Medulla oblongata (tissue), 1 donor: ENCODE measurements at regions not wholly inside any gene's neighbourhood (a gene's known extent, or its start where the extent isn't known, plus 50 kb on each side); places are given as distances from the start of the nearest gene placed in this dataset.
"Not testable (repeated sequence)": the region's sequence is repeated elsewhere in the genome, so short reads cannot be mapped to it uniquely, and the experiment has no call there.

Experiments
- DNase-seq: peaks from one replicate; pipeline ENCODE4 v3.0.0-alpha.2; 2015; ENCODE audit errors: extremely low spot score

DNA sequence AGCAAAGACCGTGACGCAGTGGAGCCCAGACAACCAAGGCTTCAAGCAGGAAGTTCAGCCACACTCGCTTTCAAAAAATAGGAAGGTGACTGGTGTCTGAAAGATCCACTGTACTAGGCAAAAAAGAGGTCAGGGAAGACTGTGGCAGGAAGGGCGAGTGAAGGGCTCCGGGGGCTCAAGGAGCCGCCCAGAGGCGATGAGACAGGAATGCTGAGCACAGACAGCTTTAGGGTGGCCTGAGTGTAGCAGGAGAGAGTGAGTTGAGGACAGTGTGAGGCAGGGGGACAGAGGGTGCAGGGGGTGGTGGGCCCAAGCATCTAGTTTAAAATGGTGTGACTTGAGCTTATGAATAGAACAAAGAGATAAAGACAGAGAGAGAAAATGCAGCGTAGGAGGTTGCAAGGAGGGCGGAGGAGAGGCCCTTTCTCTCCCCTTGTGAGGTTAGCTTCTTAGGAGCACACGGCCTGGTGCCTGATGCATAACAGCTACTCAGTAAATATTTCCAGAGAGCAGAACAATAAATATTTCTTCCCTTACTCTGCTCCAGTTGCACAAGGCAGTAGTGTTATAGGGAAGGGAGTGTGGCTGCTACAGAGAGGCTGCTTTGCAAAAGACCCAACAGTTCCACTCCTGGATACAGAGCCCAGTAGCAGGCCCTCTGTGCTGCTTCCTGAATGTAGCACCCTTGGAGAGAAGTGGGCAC, 789.7 kb upstream of the RAB6C start:
- DNase-seq, result peak; percentile 10

DNA sequence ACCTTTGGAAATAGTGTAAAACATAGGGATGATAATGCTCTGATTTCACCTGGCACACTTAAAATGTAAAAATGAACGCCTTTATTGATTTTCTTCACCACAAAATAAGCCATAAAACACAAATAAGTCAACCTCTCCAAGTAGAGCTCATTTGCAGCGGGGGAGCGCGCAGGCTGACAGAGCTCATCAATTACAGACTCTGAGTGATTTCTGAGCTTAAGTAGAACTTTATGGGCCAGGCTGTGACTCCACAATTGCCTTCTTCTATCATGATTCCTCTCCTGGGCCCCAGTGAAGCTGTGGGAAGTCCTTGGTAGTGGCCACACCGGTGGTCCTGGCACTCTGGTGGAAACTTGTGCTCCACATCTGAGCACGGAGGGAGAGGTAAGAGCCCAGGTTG, 789.0 kb upstream of the RAB6C start:
- DNase-seq, result no peak

DNA sequence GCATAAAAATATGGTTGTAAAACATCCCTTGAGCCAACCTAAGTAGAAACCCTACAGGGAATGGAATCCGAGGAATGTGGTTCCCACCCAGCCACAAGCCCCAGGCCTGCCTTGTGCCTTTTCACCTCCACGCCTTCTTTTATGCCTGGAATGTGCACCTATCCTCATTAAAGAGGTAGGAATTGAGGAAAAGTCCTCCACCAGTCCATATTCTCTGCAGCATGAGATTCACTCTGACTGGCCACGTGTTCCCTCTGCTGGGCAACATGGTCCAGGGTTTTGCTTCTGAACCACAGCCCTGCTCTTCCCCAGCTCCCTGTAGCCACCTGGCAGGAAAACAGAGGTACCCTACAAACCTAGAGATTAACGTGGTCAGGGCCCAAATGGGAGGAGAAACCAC, 787.9 kb upstream of the RAB6C start:
- DNase-seq, result no peak

DNA sequence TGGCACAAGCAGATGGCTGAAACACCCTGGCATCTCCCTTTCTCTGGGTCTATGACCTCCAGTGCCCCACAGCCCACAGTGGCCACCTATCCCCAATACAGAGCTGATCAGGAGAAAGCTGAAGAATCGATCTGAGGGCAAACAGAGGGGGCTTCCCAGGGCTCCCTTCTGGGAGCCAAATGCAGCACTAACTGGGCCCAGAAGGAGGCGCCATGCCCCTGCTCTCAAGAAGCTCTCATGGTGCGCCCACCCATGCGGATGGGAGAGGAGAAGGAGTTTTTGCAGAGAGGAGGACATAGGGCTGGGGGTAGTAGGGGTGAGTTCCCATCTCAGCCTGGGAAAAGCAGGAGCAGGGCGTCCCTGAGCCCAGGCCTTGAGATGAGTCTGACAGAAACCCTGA, 787.3 kb upstream of the RAB6C start:
- no peak for DNase-seq

DNA sequence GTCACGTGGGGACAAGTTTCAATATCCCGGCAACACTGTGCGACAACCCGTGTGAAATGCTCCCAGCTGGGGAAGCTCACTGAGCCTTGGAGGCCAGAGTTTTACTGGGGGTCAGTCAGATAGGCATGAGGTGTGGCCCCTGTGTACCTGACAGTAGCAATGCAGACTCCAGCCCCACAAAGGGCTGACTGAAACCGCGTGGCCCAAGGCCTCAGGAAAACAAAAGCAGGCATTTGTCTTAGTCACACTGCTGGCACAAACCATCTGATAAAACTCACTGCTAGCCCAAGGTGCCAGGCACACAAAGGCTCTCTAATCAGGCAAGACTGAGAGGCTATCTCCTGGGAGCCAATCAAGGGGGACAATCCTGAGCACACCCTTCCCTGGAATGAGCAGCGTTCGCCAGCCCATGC, 786.6 kb upstream of the RAB6C start:
- no peak for DNase-seq

DNA sequence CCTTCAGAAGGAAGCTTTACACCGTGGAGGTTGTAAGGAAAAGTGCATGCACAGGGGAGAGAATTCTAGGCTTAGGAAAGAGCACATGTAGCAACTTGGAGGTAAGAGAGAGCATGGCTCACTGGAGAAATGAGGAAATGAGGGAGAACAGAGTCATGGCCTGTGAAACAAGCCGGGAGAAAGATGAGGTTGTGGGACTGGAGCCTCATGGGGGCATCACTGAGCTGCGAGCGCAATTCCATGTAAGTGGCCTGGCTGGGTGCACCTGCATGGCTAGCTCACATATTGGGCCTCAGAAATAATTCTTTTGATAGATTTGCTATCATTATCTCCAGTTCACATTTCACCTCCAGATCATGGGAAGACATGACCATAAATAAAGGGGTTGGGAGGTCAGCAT, 785.5 kb upstream of the RAB6C start:
- DNase-seq, result peak; percentile 5

DNA sequence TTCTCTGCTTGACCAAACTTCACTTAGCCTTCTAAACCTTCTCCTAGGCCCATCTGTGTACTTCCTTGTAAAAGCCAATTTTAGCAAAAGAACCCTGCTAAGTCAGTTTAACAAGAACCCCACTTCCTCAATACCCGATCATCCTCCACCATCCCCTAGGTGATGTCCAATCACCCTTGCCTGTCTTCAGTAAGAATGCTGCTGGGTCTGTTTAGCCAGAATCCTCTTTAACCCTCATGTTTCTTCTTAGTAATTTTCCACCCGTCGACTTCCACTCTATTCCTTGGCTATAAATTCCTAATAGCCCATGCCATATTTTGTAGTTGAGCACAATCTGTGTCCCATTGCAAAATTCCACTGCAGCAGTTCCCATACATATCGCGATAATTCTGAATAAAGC, 780.0 kb upstream of the RAB6C start:
- DNase-seq, result peak; percentile 8

DNA sequence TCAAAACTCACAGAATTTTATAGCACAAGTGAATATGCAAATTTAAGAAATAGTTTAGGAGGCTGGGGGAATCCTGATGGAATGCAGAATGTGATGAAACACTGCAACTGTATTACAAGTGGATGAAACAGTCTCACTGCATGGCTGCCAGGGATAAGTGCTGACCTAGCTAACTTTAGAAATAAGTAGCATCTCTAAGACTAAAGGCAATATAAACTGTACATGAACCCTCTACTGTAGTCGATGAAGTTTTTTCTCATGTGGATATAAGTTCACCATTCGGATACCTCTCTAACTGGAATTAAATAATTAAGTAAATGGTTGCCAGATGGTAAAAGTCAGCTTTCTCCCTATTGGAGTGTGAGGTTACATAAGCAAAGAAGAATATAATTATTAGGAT, 777.8 kb upstream of the RAB6C start:
- no peak for DNase-seq

DNA sequence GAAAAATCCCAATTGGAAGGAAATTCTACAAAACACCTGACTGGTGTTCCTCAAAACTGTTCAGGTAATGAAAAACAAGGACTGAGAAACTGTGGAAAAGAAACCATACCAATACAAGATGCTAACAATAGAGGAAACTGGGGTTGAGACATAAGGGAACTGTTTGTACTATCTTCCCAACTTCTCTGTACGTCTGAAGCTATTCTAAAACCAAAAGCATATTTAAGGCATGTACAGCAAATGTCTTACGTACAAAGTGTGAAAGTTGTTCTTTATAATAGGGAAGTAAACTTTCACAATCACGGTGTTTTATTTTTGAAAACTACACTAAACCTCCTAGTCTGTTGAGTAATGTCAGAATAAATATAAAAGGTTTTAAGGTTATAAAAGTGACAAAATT, 776.1 kb upstream of the RAB6C start:
- peak; percentile 78 for DNase-seq

DNA sequence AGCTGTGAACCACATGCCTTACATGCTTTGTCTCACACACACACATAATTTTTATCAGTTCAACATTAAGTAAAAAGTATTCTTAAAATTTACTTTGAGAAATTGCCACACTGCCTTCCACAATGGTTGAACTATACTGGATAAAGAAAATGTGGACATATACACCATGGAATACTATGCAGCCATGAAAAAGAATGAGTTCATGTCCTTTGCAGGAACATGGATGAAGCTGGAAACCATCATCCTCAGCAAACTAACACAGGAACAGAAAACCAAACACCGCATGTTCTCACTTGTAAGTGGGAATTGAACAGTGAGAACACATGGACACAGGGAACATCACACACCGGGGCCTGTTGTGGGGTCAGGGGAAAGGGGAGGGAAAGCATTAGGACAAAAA, 774.9 kb upstream of the RAB6C start:
- DNase-seq, result not testable (repeated sequence)

DNA sequence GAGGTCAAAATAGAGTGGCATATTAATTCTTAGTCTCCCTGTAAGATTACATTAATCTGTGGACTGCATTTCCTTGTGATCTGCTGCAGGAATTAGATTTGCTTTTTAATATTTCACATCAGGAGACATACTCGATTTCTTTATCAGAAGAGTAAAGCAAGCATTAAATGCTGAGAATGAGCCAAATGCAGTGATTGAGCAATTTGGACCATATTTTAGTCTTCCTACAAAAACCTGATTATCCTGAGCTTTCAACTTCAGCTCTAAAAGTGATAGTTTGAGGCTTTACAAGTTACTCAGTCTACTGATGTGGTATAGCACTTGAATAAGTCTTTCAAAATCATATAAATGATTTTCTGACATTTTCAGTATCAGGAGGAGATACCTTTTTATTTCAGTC, 774.3 kb upstream of the RAB6C start:
- no peak for DNase-seq

DNA sequence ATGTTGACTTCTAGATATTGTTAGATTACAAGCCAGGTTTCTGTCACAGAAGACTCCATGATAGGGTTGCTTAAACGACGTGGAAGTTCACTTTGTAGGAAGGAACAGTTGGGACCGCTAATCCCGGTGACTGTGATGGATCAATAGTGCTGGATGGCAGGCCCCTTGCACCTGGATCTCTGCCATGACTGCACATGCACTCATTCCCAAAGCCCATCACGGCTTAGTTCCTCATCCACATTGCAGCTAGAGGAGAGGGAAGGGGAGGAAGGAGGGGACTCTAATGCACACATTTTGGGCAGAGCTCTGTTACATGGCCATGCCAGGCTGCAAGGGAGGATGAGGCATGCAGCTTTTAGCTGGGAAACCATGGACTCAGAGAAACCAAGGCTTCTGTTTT, 773.7 kb upstream of the RAB6C start:
- no peak for DNase-seq

DNA sequence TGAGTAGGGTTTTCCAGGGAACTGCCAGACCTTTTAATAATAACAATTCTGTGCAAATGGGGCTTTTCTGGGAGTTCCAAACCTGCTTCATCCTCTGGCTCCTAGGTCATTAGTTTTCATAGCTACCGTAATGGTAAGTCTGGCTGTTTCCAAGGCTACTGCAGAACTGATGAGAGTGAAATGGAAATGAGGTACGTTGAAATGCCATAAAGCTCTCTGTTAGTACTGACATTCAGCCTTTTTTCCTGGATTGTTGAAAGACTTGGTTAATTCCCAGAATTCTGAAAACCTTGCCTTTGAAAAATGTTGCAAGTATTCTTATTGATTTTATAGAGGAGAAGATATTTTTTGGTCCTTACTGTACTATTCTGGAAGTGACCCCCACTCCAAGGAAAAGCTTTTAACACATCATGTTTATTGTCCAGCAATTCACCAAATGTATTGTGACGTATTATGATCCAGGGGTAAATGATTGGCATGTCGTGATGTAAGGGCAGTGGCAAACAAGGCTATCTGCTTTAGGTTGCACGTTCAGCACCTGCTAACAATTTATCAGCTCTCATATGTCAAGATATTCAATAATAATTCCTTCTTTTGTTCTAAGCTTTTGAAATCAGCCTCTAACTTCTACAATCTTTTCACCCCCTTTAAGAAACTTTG, 767.0 kb upstream of the RAB6C start:
- no peak for DNase-seq

DNA sequence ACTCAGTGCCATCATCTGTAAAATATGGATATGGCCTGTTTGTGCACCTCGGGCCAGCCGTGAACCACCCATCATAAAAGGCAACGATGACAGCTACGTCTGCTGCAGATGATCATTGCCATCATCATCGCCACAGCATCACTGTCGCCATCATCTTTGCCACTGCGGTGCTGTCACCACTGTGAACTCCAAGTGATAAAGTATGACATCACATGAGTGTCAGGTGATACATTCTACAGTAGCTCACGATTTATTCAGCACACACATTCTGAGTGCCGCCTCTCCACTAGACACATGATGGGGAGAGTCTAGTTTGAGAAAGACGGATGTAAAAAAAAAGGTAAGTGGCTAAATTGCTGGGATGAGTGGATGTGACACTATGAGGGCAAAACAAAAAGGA, 755.4 kb upstream of the RAB6C start:
- DNase-seq, result no peak

DNA sequence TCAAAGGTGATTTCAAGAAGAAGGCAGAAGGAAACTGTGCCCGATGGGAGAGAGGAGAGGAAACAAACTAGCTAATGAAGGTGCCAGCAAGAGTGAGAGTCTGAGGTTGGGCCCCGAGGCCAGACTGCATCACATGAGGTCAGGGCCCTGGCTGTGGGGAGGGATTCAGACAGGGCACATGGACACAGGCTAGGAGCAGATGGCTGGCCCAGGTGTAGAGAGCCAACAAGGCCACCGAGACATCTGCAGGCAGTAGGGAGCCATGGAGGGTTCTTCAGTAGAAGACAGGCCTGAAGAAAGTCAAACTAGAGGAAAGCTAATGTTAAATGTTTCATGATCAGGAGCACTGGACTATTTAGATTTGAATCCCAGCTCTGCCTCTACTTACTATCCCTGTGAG, 755.0 kb upstream of the RAB6C start:
- no peak for DNase-seq

DNA sequence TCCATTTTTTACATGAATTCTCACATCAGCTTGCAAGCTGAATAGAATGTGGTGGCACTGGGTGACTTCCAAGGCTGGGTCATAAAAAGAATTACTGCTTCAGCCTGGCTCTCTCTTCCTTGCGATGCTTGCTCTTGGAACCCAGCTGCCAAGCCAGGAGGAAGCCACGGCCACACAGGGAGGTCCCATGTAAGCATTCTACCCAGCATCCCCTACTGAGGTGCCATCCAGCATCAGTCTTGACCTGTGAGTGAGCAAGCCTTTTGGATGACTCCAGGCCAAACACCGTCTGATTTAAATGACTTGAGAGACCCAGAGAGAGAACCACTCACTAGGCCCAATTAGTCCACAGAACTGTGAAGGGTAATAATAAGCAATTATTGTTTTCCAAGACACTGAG, 750.3 kb upstream of the RAB6C start:
- DNase-seq, result no peak

DNA sequence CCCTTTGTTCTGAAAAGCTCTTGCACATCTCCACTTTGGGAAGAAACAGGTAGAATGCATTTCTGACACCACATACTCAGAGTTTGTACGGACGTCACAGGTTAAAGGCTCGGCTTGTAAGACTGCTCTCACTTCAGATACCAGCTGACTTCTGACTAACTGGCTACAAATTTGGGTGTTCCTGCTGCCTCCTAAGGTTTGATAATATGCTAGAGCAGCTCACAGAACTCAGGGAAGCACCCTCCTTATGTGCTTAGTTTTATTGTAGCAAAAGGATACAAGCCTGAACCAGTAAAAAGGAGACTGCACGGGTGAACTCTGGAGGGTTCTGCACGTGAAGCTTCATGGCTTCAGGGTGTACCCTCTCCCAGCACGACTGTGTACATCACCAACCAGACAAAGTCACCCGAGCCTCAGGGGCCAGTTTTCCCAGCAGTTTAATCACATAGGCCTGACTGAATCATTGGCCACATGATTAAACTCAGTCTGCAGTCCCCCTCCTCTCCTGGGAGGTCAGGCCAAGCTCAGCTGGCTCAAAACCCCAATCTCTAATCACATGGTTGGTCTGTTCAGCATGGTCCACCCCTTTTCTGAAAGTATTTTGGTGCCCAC, 749.5 kb upstream of the RAB6C start:
- no peak for DNase-seq

DNA sequence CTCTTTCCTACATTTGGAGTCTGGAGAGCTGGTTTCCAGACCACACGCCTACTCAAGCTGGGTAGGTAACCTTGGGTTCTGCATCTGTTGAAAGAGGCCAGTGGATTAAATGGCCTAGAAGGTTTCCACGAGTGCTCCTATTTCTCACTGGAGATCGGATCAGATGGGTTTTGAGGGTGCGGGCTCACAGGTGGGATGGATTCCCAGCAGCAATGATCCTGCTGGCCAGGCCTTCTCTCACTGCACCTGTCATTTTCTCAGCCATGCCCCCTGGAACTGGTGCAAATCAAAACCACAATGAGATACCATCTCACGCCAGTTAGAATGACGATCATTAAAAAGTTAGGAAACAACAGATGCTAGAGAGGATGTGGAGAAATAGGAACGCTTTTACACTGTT, 747.5 kb upstream of the RAB6C start:
- no peak for DNase-seq

DNA sequence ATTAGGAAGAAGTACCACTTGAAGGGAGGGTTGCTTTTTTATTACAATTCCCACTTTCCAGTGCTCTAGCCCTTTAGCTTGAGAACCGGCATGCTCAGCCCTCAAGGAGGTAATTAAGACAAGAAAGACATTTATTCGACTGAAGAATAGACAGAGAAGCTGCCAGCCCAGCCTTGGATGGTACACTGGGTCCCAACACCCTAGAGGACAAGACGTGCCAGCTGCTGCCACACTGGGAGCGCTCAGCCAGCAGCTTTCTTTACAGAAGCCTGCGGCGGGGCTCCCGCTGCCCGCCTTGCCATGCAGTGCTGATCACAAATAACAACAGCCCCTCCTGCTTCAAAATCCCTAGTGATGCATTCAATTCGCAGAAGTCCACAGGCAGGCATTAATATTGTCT, 746.3 kb upstream of the RAB6C start:
- DNase-seq, result peak; percentile 21

DNA sequence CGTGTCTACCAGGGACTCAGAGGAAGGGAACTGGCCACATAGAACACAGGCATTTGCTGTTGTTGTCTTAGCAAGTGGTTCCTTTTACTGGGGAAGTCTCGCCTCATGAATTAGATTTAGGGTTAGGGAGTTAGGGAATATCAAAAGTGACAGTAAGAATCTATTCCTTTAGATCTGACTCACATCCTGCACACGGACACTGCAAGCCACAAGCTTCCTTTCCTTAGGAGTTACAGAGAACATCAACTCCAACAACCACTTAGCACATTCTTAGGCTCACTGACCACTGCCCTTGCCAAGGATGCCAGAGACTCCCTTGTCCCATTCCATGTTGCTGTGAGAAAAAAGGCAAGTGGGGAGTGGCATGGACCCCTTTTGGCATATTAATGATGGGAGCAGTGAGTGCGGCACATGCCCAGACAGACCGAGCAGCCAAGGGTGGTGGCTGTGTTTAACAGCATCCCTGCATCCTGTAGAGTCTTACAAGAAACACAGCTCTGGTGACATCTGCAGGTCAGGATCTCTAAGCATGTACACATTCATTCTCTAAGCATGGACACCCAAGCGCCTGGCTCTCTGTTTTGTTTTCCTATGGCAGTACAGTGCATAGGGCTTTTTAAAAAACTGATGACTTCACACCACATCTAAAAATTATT, 745.6 kb upstream of the RAB6C start:
- peak; percentile 44 for DNase-seq

DNA sequence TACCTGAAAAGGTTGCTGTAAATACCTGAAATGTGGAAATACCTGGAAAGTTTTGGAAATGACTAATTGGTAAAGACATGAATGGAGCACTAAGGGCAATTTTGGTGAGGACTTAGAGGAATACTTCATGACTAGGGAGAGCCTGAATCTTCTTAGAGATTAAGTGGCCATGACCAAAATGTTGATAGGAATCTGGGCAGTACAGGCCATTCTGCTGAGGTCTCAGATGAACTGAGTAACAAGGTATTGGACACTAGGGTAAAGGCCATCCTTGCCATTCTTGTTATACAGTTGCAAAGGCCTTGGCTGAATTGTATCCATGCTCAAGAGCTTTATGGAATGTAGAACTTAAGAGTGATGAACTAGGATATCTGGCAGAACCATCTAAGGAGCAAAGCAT, 742.9 kb upstream of the RAB6C start:
- DNase-seq, result no peak

DNA sequence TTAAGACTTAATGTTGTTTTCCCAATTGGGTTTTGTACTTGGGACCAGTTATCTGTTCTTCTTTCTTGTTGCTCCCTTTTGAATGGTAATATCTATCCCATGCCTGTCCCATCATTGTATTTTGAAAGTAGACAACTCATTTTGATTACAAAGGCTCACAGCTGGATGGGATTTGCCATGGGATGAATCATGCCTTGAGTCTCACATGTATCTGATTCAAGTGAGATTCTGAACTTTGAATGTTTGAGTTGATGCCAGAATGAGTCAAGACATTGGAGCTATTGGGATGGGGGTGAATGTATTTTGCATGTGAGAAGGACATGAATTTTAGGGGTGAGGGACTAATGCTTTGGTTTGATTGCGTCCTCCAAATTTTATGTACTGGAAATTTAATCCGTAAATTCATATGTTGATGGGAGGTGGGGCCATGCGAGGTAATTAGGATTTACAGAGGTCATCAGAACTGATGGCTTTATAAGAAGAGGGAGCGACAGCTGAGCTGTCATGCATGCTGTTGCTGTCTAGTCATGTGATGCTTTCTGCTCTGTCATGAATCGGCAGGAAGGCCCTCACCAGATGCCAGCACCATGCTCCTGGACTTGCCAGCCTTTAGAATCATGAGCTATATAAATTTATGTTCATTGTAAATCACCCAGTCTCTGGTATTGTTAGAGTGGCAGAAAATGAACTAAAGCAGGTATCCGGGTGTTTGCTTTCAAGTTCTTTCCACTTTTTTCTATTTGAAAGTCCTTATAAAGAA, 741.3 kb upstream of the RAB6C start:
- DNase-seq, result no peak
